SU-DHL-6 (cell line): ENCODE measurements at regions not wholly inside any gene's neighbourhood (a gene's known extent, or its start where the extent isn't known, plus 50 kb on each side); places are given as distances from the start of the nearest gene placed in this dataset.

Source experiments
- EZH2phosphoT487 ChIP-seq: fragments of 200-600 bp; sonication (generic), shearing (Covaris generic); conservative IDR thresholded peaks from 2 replicates; pipeline ENCODE4 v1.6.1; 2018; ENCODE audit warnings: mild to moderate bottlenecking, antibody characterized with exemption, low read length, moderate library complexity, mixed read lengths
- TF ChIP-seq, protein P1 (sequence below): fragments of 200-600 bp; sonication (generic); IDR thresholded peaks from one replicate; pipeline ENCODE4 v1.5.1; 2017; ENCODE audit warnings: antibody characterized with exemption, mild to moderate bottlenecking, low read length, moderate library complexity; ENCODE audit not compliant: insufficient read depth, poor library complexity, severe bottlenecking

DNA sequence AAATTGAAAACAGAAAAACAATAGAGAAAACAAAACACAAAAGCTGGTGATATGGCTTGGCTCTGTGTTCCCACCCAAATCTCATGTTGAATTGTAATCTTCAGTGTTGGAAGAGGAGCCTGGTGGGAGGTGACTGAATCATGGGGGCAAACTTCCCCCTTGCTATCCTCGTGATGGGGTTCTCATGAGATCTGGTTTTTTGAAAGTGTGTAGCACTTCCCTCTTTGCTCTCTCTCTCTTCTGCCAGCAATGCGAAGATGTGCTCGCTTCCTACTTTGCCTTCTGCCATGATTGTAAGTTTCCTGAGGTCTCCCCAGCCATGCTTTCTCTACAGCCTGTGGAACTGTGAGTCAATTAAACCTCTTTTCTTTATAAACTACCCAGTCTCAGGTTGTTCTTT is 112.3 kb upstream of the UXS1 start:
- TF ChIP-seq, protein P1, sequence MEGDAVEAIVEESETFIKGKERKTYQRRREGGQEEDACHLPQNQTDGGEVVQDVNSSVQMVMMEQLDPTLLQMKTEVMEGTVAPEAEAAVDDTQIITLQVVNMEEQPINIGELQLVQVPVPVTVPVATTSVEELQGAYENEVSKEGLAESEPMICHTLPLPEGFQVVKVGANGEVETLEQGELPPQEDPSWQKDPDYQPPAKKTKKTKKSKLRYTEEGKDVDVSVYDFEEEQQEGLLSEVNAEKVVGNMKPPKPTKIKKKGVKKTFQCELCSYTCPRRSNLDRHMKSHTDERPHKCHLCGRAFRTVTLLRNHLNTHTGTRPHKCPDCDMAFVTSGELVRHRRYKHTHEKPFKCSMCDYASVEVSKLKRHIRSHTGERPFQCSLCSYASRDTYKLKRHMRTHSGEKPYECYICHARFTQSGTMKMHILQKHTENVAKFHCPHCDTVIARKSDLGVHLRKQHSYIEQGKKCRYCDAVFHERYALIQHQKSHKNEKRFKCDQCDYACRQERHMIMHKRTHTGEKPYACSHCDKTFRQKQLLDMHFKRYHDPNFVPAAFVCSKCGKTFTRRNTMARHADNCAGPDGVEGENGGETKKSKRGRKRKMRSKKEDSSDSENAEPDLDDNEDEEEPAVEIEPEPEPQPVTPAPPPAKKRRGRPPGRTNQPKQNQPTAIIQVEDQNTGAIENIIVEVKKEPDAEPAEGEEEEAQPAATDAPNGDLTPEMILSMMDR = no peak
- no peak for TF ChIP-seq EZH2phosphoT487
